ENCODE measurements at regions not wholly inside any gene's neighbourhood (a gene's known extent, or its start where the extent isn't known, plus 50 kb on each side); places are given as distances from the start of the nearest gene placed in this dataset.

GRCh38 chr11:8799273-8799672 is 111.7 kb upstream of the AKIP1 start:
- no peak for DNase-seq (ENCODE audit: low spot score)

- no peak for DNase-seq (ENCODE audit: low spot score)
Observed at GRCh38 chr11:8800520-8801110, 110.4 kb upstream of the AKIP1 start.

GRCh38 chr11:8801121-8801520 is 109.9 kb upstream of the AKIP1 start:
- no peak for DNase-seq (ENCODE audit: low spot score)

- no peak for DNase-seq (ENCODE audit: low spot score)
Observed at GRCh38 chr11:8802251-8802650, 108.7 kb upstream of the AKIP1 start.

- no peak for DNase-seq (ENCODE audit: low spot score)
Observed at GRCh38 chr11:8803973-8804372, 107.0 kb upstream of the AKIP1 start.

GRCh38 chr11:8805296-8805695 is 105.7 kb upstream of the AKIP1 start:
- DNase-seq (ENCODE audit: low spot score), result no peak

GRCh38 chr11:8806974-8807373 is 104.0 kb upstream of the AKIP1 start:
- DNase-seq (ENCODE audit: low spot score), result no peak

GRCh38 chr11:8807544-8808225 is 103.3 kb upstream of the AKIP1 start:
- DNase-seq (ENCODE audit: low spot score), result no peak

- DNase-seq (ENCODE audit: low spot score), result no peak
Observed at GRCh38 chr11:8808226-8808585, 102.8 kb upstream of the AKIP1 start.

GRCh38 chr11:8809241-8809938 is 101.6 kb upstream of the AKIP1 start:
- DNase-seq (ENCODE audit: low spot score), result no peak

GRCh38 chr11:8809939-8810539 is 101.0 kb upstream of the AKIP1 start:
- DNase-seq (ENCODE audit: low spot score), result no peak

GRCh38 chr11:8810540-8811301 is 100.3 kb upstream of the AKIP1 start:
- DNase-seq (ENCODE audit: low spot score), result no peak

GRCh38 chr11:8811571-8811970 is 99.4 kb upstream of the AKIP1 start:
- DNase-seq (ENCODE audit: low spot score), result no peak

GRCh38 chr11:8812438-8812837 is 98.6 kb upstream of the AKIP1 start:
- no peak for DNase-seq (ENCODE audit: low spot score)

GRCh38 chr11:8813658-8814057 is 97.3 kb upstream of the AKIP1 start:
- peak; percentile 44 for DNase-seq (ENCODE audit: low spot score)

- DNase-seq (ENCODE audit: low spot score), result peak; percentile 21
Observed at GRCh38 chr11:8814209-8814922, 96.6 kb upstream of the AKIP1 start.

GRCh38 chr11:8814923-8815240 is 96.1 kb upstream of the AKIP1 start:
- DNase-seq (ENCODE audit: low spot score), result no peak

GRCh38 chr11:8818421-8818820 is 92.6 kb upstream of the AKIP1 start:
- no peak for DNase-seq (ENCODE audit: low spot score)

GRCh38 chr11:8820401-8820800 is 90.6 kb upstream of the AKIP1 start:
- no peak for DNase-seq (ENCODE audit: low spot score)

- DNase-seq (ENCODE audit: low spot score), result no peak
Observed at GRCh38 chr11:8822469-8822868, 88.5 kb upstream of the AKIP1 start.

- no peak for DNase-seq (ENCODE audit: low spot score)
Observed at GRCh38 chr11:8823174-8823742, 87.7 kb upstream of the AKIP1 start.
